GM12874 (cell line): ENCODE measurements at regions not wholly inside any gene's neighbourhood (a gene's known extent, or its start where the extent isn't known, plus 50 kb on each side); places are given as distances from the start of the nearest gene placed in this dataset.

Experiments
- TF ChIP-seq, protein P1 (sequence below): IDR thresholded peaks from 2 replicates; pipeline ENCODE4 v1.5.1; 2011; ENCODE audit warnings: low read depth, mild to moderate bottlenecking, control low read depth, low read length, moderate library complexity; ENCODE audit not compliant: insufficient read depth

GRCh38 chr14:28902930-28903329, 136.3 kb downstream of the FOXG1 start:
- TF ChIP-seq, protein P1, sequence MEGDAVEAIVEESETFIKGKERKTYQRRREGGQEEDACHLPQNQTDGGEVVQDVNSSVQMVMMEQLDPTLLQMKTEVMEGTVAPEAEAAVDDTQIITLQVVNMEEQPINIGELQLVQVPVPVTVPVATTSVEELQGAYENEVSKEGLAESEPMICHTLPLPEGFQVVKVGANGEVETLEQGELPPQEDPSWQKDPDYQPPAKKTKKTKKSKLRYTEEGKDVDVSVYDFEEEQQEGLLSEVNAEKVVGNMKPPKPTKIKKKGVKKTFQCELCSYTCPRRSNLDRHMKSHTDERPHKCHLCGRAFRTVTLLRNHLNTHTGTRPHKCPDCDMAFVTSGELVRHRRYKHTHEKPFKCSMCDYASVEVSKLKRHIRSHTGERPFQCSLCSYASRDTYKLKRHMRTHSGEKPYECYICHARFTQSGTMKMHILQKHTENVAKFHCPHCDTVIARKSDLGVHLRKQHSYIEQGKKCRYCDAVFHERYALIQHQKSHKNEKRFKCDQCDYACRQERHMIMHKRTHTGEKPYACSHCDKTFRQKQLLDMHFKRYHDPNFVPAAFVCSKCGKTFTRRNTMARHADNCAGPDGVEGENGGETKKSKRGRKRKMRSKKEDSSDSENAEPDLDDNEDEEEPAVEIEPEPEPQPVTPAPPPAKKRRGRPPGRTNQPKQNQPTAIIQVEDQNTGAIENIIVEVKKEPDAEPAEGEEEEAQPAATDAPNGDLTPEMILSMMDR = no peak

GRCh38 chr14:28911521-28911920, 144.9 kb downstream of the FOXG1 start:
- TF ChIP-seq, protein P1 = no peak

GRCh38 chr14:28913056-28913455, 146.5 kb downstream of the FOXG1 start:
- TF ChIP-seq, protein P1 = no peak

- TF ChIP-seq, protein P1 = no peak
Observed at GRCh38 chr14:28926122-28926521, 159.5 kb downstream of the FOXG1 start.

GRCh38 chr14:28931999-28932398, 165.4 kb downstream of the FOXG1 start:
- TF ChIP-seq, protein P1 = no peak

DNA sequence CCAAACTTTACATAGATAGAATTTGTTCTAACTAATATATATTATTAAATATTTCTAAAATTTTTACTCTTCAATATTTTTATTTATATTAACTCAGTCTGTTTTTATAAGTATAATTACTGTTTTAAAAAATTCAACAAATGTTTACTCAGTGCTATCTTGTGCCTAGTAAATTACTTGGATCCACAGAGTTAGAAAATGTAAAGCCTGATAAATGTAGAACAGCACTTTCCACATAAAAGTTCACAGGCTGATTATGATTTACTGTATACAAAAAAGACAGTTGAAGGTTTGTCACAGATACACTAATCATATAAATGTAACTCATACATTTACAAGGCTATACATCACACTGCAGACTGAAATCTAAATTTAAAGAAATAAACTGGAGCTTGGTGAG, 170.0 kb downstream of the FOXG1 start:
- TF ChIP-seq, protein P1 = no peak

DNA sequence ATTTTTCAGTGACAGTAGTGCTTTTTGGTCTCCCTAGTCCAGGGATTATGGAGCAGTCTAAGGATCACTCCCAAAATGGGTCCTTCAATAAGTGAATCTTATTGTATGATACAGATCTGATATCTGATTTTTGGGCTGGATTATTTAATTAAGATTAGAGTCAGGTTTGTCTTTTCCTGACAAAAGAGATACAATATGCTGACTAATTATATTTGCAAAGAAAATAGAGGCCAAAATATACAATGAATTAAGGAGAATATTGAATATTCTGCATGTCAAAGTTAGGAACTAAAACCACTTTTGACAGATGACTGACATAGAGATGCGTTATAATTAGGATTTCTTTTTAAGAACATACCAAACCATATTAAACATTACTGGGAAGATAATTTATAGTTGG, 175.2 kb downstream of the FOXG1 start:
- TF ChIP-seq, protein P1 = no peak

DNA sequence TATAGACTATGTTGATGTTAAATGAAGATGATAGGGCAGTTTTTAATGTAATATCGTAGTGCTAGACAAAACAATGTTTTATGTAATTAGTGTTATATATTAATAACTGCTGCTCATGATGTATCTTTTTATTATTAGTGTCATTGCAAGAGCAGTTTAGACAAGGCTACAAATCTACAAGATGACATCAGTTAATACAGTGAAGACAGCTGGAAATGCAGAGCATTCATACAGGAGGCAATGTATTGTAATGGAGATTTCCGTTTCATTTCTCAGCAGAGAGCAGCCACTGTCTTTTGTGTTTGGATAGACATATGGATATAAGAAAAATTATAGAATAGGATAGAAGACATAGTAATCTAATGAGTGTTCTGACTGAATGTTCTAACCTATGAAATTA, 178.0 kb downstream of the FOXG1 start:
- TF ChIP-seq, protein P1 = no peak
